ENCODE measurements at regions not wholly inside any gene's neighbourhood (a gene's known extent, or its start where the extent isn't known, plus 50 kb on each side); places are given as distances from the start of the nearest gene placed in this dataset.

DNA sequence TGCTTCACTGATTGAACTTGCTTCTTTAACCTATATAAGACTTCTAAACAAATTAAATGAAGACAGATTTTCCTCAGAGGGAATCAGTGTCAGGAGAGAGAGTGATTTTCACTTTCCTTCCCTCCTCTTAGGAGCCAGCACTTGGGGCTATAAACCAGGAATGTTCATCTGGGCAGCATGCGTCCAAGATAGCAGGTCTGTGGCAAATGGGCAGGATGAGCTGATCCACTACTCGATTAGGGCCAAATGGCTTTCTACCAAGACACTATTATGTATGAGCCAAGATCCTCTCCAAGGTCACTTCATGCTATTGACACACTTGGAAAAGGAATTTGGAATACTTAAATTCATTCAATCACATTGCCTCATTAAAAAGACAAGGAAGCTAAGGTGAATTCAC is 203.9 kb upstream of the GRID2 start:
- intact Hi-C loops (cut with DNase I; ENCODE audit: low total_unique reads) = loop anchor here (5.0 kb wide), 1 partner anchor 1662 kb away; no protein-coding TSS in a partner anchor
- H3K4me3 ChIP-seq (ENCODE audit: low read depth, poor library complexity, severe bottlenecking) = no peak overlapping the region
- no peak for TF ChIP-seq POLR2A (IDR thresholded peaks at IDR 0.05)
- TF ChIP-seq, protein P1, sequence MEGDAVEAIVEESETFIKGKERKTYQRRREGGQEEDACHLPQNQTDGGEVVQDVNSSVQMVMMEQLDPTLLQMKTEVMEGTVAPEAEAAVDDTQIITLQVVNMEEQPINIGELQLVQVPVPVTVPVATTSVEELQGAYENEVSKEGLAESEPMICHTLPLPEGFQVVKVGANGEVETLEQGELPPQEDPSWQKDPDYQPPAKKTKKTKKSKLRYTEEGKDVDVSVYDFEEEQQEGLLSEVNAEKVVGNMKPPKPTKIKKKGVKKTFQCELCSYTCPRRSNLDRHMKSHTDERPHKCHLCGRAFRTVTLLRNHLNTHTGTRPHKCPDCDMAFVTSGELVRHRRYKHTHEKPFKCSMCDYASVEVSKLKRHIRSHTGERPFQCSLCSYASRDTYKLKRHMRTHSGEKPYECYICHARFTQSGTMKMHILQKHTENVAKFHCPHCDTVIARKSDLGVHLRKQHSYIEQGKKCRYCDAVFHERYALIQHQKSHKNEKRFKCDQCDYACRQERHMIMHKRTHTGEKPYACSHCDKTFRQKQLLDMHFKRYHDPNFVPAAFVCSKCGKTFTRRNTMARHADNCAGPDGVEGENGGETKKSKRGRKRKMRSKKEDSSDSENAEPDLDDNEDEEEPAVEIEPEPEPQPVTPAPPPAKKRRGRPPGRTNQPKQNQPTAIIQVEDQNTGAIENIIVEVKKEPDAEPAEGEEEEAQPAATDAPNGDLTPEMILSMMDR (IDR thresholded peaks at IDR 0.05) = no peak
- 18 to 20% methylated on average over 2 of the region's 2 CpGs for WGBS, 2 donors
- no peak for DNase-seq (ENCODE audit: low spot score in 2 of 2)

DNA sequence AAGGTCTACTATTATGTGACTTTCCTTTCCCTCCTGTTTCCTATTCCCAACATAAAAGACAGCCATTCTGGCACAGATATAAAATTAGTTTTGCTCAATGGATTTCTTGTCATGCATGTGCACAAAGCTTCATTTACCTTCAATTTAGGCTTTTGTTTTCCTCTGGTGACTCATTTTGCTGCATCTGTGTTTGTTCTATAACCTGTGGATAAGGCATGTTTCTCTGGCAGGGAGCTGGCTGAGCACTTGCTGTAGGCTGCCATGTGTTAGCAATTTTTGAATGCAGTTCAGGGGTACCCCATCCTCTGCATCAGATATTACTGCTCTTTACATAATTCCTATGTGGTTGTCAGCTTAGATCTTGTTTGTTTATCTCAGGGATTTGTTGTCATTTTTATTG is 202.8 kb upstream of the GRID2 start:
- H3K4me3 ChIP-seq (ENCODE audit: low read depth, poor library complexity, severe bottlenecking) = no peak overlapping the region
- TF ChIP-seq, protein P1 (IDR thresholded peaks at IDR 0.05) = no peak
- no peak for TF ChIP-seq POLR2A (IDR thresholded peaks at IDR 0.05)
- intact Hi-C loops (cut with DNase I; ENCODE audit: low total_unique reads) = loop anchor here (5.0 kb wide), 1 partner anchor 1661 kb away; no protein-coding TSS in a partner anchor
- no peak for DNase-seq (ENCODE audit: low spot score in 2 of 2)

DNA sequence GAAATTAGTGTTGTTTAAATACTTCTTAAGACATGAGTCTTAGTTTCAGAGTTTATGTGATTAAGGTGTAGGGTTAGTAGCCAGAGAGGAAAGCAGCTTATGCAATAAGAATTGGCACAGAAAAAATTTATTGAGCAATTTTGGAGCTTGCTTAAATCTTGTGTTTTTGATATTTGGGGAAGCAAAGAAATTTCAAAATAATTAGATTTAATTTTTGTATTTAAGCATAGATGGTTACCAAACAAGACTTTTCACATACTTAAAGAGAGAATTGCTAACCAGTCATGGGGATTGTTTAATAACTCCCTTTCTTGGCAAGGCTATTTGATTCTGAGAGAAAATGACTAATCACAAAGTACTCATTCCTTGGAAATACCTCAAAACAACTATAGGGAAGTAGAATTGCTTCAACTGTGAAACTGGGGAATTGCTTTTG is 202.0 kb upstream of the GRID2 start:
- intact Hi-C loops (cut with DNase I; ENCODE audit: low total_unique reads) = loop anchor here (5.0 kb wide), 1 partner anchor 1661 kb away; no protein-coding TSS in a partner anchor
- no peak for TF ChIP-seq POLR2A (IDR thresholded peaks at IDR 0.05)
- TF ChIP-seq, protein P1 (IDR thresholded peaks at IDR 0.05) = no peak
- no peak overlapping the region for H3K4me3 ChIP-seq (ENCODE audit: low read depth, poor library complexity, severe bottlenecking)
- no peak for DNase-seq (ENCODE audit: low spot score in 2 of 2)

DNA sequence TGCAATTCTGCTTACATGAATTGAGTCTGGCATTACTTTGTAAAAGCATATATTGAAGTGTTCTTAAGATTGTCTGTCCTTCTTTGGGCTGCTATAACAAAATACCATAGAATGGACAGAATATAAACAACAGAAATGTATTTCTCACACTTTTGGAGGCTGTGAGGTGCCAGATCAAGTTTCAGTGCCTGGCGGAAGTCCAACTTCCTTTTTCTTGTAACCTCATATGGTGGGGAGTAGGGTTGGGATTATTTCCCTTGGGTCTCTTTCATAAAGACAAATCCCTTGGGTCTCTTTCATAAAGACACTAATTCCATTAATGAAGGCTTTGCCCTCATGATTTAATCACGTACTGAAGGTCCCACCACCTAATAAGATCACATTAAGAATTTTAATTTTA is 199.3 kb upstream of the GRID2 start:
- 67 to 74% methylated on average over 2 of the region's 2 CpGs for WGBS, 2 donors
- intact Hi-C loops (cut with DNase I; ENCODE audit: low total_unique reads) = loop anchor here (5.0 kb wide), 1 partner anchor 1658 kb away; no protein-coding TSS in a partner anchor
- H3K4me3 ChIP-seq (ENCODE audit: low read depth, poor library complexity, severe bottlenecking) = no peak overlapping the region
- no peak for TF ChIP-seq POLR2A (IDR thresholded peaks at IDR 0.05)
- TF ChIP-seq, protein P1 (IDR thresholded peaks at IDR 0.05) = no peak
- no peak for DNase-seq (ENCODE audit: low spot score in 2 of 2)

DNA sequence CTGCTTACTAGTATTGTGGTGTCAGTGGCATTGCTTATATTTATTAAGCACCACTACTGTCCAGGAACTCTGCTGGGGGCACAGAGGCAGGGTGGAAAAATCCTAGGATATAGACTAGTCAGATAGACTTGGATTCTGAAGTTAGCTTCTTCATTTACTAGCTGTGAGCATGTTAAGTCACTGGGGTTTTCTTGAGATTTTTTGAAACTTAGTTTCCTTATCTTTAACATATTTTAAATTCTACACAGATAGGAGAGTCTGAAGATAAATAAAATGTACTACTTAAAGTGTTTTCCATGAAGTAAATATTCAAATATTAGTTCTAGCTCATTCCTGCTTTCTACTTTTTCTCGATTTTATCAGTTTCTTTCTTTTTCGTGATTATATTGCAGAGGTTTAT is 196.9 kb upstream of the GRID2 start:
- TF ChIP-seq POLR2A (IDR thresholded peaks at IDR 0.05) = no peak
- TF ChIP-seq, protein P1 (IDR thresholded peaks at IDR 0.05) = no peak
- WGBS, 2 donors = 93% methylated on average over 2 of the region's 2 CpGs
- H3K4me3 ChIP-seq (ENCODE audit: low read depth, poor library complexity, severe bottlenecking) = no peak overlapping the region
- intact Hi-C loops (cut with DNase I; ENCODE audit: low total_unique reads) = no loop called here
- DNase-seq (ENCODE audit: low spot score in 2 of 2) = no peak

DNA sequence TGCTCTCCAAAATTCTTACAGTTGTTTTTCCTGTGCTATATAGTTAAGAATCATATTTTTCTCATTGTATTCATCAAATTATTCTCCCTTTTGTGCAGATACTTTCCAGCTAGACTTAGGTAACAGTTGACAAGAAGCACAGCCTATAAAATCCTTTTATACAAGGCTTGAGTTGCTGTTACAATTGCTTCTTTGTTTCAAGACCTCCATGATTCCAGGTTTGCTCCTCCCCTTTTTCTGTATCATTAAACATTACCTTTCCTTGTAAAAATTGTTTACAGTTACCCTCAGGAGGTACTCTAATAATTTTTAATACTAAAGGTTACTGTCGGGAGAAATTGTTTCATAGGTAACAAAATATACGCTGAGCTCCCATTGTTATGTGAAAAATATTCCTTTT is 192.3 kb upstream of the GRID2 start:
- intact Hi-C loops (cut with DNase I; ENCODE audit: low total_unique reads) = no loop called here
- no peak for DNase-seq (ENCODE audit: low spot score in 2 of 2)
- 76 to 89% methylated on average over 2 of the region's 2 CpGs for WGBS, 2 donors
- TF ChIP-seq, protein P1 (IDR thresholded peaks at IDR 0.05) = no peak
- TF ChIP-seq POLR2A (IDR thresholded peaks at IDR 0.05) = no peak
- no peak overlapping the region for H3K4me3 ChIP-seq (ENCODE audit: low read depth, poor library complexity, severe bottlenecking)
